ENCODE measurements at regions not wholly inside any gene's neighbourhood (a gene's known extent, or its start where the extent isn't known, plus 50 kb on each side); places are given as distances from the start of the nearest gene placed in this dataset.

GRCh38 chrX:39648548-39649254 lies 449.1 kb downstream of the BCOR start:
- DNase-seq (ENCODE audit: low read depth in 1 of 2, low spot score in 1 of 2): no peak

DNA sequence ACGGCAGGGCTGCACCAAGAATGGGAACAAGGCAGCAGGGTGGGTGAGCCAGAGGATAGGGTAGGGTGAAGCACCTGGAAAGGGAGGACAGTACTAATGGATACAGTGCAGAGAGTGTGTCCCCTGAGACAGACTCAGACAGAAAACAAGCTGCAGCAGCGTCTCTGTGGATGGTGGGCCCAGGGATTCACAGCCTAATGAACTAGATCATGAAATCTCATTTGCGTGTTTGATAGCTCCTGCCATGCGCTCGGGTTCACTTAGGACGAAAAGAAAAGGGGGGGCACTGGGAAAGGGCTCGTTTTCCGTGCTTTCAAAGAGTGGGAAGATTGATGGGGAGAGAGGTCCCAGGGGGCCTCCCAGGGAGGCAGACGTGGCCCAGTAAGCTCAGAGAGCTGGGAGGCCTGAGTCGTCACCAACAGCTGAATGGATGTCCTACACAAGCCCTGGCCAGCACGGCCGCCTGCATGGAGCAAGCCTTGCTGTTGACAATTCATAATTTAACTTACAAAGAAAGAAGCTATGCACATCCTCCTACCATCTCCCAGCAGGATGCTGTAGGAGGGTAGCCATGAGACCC lies 446.9 kb downstream of the BCOR start:
- DNase-seq (ENCODE audit: low read depth in 1 of 2, low spot score in 1 of 2): no peak

DNA sequence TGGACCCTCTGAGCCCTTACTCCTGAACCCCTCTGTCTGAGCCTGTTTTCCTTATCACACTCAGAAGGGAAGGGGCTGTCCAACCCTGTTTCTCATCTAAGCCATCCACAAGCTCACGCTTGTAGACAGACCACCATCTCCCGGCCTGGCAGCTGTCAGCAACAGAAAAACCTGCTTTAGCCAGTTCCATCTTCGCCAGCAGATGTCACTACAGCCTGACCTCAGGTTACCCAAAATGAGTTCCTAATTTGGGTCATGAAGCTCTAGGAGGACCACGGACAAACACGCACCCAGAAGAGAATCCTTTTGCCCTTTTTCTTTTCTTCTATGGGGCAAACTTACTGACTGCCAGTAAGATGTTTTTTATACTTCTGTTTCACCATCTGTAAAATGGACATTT lies 445.4 kb downstream of the BCOR start:
- DNase-seq (ENCODE audit: low read depth in 1 of 2, low spot score in 1 of 2): no peak

GRCh38 chrX:39653691-39654090 lies 444.1 kb downstream of the BCOR start:
- no peak for DNase-seq (ENCODE audit: low read depth in 1 of 2, low spot score in 1 of 2)

DNA sequence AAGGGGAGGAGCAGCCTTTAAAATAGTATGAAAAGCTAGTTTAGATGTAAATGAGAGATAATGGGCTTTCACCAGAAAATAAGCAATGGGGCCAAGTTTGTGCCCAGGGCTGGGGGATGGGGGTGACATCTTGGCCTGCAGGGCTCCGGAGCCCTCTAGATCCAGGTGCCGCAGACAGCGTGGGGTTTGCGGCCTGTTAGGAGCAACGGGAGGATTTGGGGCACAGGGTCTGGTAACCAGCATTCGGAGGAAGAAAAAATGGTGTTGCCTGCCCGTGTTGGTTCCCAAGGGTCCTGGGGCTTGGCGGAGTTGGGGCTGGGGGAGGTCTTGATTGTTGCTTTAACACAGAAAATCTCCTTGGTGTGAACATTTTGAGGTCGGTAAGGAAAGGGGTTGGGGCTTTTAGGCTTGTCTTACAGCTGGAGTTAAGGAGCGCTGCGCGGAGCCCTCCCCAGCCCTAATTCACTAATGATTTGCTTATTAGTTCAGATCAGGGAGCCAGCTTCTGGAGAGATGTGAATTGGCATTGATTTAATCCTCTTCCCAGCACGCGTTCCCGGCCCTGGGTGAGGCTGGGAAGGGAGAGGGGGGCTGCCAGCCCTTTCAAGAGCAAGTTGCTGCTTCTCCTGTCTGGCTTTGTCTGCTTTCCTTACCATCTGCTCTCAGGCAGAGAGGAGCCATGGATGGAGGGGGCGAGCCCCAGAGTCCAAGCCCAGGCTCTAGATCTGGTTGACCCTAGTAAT lies 443.4 kb downstream of the BCOR start:
- no peak for DNase-seq (ENCODE audit: low read depth in 1 of 2, low spot score in 1 of 2)

DNA sequence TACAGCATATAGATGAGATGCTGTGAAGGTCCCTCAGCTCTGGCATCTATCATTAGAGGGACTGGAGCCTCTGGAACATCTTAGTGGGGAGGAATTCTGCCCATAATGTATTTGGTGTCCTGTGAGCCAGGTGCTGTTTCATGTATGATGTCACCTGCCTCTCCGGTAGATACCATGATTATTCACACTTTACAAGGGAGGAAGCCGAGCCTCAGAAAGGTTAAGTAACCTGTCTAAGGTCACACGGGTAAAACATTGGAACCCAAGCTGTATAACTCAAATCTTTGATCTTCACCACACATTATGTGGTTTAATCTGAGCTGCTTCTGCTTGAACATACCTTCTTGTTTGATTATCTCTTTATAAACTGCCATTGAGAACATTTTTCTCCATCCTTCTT lies 442.8 kb downstream of the BCOR start:
- DNase-seq (ENCODE audit: low read depth in 1 of 2, low spot score in 1 of 2): no peak

DNA sequence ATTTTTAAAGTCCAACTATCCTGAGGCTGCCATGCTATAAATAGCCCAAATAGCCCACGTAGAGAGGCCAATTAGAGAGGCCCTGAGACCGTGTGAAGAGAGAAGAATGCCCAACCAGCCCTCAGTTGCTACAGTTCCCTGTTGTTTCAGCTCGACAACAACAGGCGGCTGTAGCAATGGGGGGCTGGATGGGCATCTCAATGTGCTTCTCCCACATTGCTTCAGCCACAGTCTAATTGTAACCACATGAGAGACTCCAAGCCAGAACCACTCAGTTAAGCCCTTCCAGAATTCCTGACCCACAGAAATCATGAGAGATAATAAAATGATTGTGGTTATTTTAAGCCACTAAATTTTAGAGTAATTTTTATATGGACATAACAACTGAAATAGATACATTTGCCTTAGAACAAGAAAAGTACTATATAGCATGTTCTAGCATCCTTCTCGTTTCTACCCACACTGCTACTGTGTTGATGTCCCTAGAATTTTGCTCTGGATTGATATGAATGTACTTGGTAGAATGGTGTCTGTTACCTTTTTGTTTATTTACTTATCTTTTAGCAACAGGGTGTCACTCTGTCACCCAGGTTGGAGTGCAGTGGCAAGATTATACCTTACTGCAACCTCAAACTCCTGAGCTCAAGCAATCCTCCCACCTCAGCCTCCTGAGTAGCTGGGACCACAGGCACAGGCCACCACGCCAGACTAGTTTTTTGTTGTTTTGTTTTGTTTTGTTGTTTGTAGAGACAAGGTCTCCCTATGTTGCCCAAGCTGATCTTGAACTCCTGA lies 436.4 kb downstream of the BCOR start:
- no peak for DNase-seq (ENCODE audit: low read depth in 1 of 2, low spot score in 1 of 2)

DNA sequence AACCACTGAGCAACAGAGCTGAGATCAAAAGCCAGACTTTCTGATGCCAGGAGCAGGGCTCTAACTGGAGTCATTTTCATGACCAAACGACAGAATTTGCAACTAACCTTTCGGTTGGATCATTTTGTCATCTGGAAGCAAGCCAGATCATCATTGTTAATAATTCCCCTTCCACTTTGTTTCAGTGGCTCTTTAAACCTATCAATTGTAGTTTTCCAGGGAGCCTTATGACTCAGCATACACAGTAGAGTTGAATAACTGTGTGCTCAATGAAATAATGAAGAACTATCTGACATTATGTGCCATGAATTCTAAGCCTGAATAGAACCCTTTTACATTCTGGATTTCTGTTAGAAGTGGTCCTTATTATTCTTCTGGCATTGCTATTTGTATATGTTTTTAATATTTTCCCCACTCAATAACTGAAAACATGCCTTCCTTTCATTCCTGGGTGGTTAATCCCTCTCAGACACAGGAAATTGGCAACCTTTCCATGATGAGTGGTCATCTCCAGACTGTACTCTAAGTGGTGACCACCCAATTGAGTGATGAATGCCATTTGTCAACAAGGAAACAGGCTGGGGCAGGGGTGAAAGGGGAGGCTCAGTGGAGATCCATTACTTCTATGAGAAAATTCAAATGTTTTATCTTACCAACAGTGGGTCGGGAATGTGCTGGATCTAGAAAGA lies 431.8 kb downstream of the BCOR start:
- DNase-seq (ENCODE audit: low read depth in 1 of 2, low spot score in 1 of 2): no peak

DNA sequence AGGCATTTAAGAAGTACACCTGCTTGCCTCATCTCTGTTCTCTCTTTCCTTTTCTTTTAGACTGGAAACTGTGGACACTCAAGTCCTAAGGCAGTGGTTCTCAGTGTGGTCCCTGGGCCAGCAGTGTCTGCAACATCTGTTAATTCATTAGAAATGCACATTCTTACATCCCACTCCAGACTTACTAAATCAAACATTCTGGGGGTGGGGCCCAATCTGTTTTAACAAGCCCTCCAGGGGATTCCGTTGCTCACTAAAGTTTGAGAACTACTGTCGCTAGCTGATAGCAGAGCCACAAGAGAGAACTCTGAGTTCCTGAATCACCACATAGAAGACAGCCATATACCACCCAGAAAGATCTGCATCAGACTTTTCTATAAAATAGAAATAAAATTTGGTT lies 430.6 kb downstream of the BCOR start:
- no peak for DNase-seq (ENCODE audit: low read depth in 1 of 2, low spot score in 1 of 2)

DNA sequence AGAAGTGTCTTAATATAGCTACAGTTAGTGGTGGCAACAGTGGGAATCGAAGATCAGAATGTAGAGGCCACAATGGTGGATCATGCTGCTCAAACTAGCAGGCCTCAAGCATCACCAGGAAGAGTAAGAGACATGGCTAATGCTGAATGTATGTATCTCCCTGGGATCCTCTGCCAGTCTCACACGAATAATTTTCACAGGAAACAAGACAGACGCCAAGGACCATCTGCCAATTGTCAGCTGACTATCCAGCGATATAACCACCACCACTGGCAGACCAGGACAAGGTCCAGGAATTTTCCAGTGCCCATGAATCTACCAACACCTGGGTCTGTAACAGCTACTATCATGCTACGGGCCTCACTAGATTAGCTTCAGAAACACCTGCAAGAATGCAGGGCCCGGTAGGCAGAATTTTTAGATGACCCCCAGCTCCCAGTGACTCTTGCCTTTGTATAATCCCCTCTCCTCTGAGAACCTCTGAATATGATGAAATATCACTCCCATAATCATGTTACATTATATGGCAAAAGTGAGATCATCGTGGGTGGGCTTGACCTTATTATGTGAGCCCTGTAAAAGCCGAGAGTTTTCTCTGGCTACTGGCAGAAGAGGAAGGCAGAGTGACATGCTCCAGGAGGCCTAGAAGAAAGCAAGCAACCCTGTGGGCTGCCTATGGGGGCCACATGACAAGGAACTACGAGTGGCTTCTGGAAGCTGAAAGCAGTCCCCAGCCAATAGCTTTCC lies 429.8 kb downstream of the BCOR start:
- no peak for DNase-seq (ENCODE audit: low read depth in 1 of 2, low spot score in 1 of 2)

GRCh38 chrX:39669668-39670067 lies 428.1 kb downstream of the BCOR start:
- no peak for DNase-seq (ENCODE audit: low read depth in 1 of 2, low spot score in 1 of 2)

GRCh38 chrX:39670281-39670680 lies 427.5 kb downstream of the BCOR start:
- DNase-seq (ENCODE audit: low read depth in 1 of 2, low spot score in 1 of 2): no peak

DNA sequence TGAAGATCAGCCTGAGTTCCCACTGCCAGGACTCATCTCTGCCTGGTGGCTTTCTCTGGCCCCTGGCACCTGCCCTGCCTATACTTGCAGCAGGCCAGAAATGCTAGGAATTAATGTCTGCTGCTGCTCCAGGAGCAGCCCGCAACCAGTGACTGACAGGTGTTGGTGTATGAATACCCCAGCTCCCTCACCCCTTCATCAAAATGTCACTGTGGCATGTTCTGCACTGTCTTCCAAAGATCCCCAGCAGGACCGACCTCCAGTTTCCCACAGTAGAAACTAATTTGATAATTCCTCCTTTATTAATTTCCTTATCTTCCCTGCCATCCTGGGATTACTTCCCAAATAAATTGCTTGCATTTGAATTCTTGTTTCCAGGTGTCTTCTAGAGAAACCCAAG lies 425.4 kb downstream of the BCOR start:
- no peak for DNase-seq (ENCODE audit: low read depth in 1 of 2, low spot score in 1 of 2)

- DNase-seq (ENCODE audit: low read depth in 1 of 2, low spot score in 1 of 2): no peak
Observed at GRCh38 chrX:39674490-39675161, 423.1 kb downstream of the BCOR start.

DNA sequence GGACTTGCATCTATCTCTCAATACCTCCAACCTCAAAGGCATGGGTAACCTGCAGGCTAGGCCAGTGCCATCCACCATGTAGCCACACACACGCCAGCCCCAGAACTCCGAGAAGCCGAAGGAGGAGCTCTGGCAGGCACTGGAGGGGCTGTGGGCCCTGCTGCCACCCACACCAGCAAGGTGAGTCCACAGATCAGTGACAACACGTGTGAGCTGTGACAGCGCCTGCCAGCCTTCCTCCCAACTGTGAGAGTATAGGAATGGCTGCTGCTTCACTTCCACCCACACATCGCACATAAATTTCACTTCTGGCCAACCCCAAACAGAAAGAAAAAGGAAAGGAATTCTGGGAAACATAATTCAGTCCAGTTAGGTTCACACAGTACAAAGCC lies 422.6 kb downstream of the BCOR start:
- DNase-seq (ENCODE audit: low read depth in 1 of 2, low spot score in 1 of 2): no peak

DNA sequence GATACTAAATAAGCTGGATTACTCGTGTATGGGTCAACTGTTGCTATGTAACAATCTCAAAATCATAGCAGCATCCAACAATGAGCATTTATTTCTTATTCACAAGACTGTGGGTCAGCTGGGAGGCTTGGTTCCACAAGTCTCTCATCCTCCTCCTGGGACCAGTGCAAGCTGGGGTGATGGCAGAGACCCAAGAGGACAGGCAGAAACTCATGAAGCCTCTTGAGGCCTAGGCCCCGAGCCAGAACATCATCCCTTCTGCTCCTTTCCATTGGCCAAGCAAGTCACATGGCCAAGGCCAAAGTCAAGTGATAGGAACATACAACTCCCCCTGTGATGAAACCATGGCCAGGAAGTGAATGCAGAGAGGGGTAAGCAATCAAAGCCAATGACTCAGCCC lies 422.1 kb downstream of the BCOR start:
- no peak for DNase-seq (ENCODE audit: low read depth in 1 of 2, low spot score in 1 of 2)

DNA sequence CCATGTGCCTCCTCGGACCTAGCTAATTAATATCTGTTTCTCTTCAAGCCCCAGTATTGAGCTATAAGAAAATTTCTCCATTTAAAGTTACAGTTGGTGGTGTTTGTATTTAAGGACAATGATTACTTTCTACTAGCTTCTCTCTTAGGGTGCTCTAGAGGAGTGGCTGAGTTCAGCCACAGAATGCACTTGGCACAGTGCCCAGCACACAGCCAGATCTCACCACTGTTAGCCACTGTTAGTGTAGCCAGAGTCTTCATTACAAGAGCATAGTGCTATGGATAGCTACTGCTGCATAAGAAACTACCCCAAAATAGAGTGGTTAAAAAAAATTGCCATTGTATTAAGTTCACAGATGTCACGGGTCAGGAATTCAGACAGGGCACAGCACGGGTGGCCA lies 421.3 kb downstream of the BCOR start:
- DNase-seq (ENCODE audit: low read depth in 1 of 2, low spot score in 1 of 2): no peak

DNA sequence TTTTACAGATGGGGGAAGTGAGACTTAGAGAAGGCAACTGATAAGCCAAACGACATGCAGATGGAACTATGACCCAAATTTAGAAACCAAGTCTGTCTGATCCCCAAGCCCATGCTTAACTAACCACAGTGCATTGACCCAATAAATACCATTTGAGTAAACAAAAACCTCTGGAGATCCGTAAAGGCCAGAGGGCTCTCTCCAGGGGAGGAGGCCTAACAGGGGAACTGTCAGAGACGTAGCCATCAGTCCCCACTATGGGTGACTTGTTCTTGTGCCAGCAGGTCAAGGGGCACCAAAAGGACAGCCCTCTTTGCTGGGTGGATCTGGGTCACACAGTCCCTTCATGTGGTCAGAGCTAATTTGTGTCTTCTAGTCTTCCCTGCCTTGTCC lies 420.2 kb downstream of the BCOR start:
- no peak for DNase-seq (ENCODE audit: low read depth in 1 of 2, low spot score in 1 of 2)

DNA sequence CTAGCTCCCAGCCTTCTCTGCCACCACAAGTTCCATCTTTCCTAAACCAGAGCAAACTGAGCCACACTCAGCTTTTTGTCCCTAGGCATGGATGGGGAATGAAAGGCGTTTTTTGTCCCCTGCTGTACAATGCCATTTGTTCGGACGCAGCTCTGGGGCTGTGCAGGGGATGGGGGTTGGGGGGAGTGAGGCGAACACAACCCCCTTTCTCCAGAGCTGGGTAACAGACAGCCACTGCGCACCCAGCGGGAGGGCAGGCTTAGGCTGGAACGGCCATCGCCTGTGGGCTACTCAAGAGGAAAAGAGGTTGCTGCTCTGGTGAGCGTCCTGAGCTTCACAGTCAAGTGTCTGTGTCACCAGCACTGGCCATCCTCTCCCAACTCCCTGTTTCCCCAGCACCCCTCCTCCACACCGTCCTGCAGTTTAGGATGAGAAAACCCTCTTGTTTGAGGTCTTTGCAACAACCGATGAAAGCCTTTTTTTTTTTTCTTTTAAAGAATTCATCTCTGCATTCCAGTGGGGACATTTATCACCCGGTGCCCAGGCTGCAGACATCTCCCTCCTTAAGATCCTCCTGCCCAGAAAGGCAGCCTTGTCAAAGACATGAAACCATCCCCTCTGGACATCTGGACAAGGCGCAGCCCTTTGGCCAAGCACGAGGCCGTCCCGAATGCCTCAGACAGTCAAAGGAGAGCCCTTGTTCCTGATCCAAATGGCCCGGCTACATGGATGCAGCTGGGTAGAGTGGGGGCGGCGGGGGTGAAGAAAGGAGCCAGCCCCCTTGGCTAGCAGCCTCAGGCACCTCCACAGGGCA lies 419.6 kb downstream of the BCOR start:
- no peak for DNase-seq (ENCODE audit: low read depth in 1 of 2, low spot score in 1 of 2)
